ENCODE measurements at regions not wholly inside any gene's neighbourhood (a gene's known extent, or its start where the extent isn't known, plus 50 kb on each side); places are given as distances from the start of the nearest gene placed in this dataset.

DNA sequence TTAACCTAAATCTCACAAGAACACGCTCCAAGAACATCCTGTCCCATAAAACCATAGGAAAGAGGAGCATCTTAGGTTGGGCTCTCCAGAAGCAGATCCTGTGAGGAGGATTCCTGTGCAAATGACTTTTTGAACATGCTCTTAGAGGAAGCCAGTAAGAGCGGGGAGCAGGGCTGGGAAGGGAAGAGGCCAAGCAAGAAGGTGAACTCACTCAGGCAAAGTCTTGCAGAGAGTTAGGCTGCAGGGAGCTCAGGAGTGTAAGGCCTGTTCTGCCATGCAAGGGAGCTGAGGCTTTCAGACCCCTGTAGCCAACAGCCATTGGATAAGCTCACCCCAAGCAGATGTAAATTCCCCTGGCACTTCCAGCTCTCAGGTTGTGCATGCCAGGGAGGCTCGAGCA, 63.6 kb upstream of the LY86 start:
- TF ChIP-seq, protein P1, sequence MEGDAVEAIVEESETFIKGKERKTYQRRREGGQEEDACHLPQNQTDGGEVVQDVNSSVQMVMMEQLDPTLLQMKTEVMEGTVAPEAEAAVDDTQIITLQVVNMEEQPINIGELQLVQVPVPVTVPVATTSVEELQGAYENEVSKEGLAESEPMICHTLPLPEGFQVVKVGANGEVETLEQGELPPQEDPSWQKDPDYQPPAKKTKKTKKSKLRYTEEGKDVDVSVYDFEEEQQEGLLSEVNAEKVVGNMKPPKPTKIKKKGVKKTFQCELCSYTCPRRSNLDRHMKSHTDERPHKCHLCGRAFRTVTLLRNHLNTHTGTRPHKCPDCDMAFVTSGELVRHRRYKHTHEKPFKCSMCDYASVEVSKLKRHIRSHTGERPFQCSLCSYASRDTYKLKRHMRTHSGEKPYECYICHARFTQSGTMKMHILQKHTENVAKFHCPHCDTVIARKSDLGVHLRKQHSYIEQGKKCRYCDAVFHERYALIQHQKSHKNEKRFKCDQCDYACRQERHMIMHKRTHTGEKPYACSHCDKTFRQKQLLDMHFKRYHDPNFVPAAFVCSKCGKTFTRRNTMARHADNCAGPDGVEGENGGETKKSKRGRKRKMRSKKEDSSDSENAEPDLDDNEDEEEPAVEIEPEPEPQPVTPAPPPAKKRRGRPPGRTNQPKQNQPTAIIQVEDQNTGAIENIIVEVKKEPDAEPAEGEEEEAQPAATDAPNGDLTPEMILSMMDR (IDR thresholded peaks at IDR 0.05) = no peak
- no peak for TF ChIP-seq POLR2A (IDR thresholded peaks at IDR 0.05)
